Left renal pelvis (tissue), 4 donors: ENCODE measurements at regions not wholly inside any gene's neighbourhood (a gene's known extent, or its start where the extent isn't known, plus 50 kb on each side); places are given as distances from the start of the nearest gene placed in this dataset.

Experiments used
- DNase-seq, 4 donors: peaks; one replicate each; pipeline ENCODE4 v3.0.0-alpha.2; 2013; ENCODE audit warnings: low read depth in 4 of 4, low spot score in 3 of 4

DNA sequence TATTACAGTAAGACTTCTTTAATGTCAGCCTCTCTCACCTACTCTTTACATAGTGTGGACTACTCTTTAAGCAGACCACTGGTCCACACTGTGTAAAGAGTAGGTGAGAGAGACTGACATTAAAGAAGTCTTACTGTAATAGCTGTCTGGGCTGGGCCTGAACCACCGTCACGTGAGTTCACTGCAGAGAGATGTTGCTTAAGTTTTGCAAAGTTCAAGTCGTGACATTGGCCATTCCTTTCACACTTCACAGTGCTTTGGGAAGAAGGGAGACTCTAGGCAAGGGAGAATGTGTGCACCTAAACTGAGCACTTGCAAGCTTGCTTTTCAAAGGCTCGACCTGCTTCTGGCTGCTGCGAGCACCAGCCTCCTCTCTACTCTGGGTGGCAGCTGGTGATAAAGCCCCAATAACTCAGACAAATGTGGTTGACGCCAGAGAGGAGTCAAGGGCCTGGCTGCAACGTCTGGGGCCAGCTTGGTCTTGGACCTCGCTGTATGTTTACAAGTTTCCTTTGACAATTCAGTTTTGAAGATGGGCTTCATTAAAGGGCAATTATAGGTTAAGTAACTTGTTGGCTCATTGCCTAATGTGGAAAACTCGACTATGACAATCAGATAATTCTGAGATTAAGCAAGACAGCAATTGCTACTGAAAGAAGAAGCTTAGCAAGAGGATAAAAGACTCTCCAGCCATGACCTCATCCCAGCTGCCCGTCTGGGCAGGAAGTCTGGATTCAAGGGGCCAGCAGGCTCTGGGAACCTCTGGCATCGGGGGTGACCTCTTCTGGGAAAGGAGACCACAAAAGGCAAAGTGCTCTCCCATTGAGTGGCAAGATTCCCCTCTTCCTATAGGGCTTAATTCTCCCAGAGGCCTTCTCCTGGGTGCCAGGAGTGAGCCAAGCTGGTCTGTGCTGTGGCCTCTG, 242.1 kb upstream of the TLE3 start:
- DNase-seq = no peak

- DNase-seq = no peak
These were observed 239.8 kb upstream of the TLE3 start for GRCh38 chr15:70337277-70338186.

GRCh38 chr15:70336425-70337009, 238.8 kb upstream of the TLE3 start:
- no peak for DNase-seq

- no peak for DNase-seq
These were observed 236.6 kb upstream of the TLE3 start for GRCh38 chr15:70334286-70334685.

DNA sequence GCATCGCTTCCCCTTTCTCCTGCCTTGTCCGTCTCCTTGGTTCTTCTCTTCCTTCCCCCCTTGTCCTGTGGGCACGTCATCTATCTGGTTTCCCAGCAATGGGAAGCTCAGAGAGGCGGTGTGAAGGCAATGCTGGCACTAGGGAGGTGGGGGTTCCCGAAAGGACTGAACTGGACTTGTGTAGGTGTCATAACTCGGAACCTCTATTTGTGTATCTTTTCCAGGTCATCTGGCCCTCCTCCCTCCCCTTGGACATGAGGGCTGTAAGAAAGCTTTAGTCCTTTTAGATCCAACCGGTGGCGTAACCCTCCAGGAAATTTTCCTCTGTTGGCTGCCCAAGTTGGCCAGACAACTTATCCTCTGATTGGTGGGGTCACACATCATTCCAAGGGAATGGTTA, 231.5 kb upstream of the TLE3 start:
- DNase-seq = no peak

GRCh38 chr15:70328679-70329115, 231.0 kb upstream of the TLE3 start:
- DNase-seq = no peak

GRCh38 chr15:70327856-70328678, 230.3 kb upstream of the TLE3 start:
- no peak for DNase-seq

GRCh38 chr15:70327328-70327855, 229.7 kb upstream of the TLE3 start:
- DNase-seq = no peak

DNA sequence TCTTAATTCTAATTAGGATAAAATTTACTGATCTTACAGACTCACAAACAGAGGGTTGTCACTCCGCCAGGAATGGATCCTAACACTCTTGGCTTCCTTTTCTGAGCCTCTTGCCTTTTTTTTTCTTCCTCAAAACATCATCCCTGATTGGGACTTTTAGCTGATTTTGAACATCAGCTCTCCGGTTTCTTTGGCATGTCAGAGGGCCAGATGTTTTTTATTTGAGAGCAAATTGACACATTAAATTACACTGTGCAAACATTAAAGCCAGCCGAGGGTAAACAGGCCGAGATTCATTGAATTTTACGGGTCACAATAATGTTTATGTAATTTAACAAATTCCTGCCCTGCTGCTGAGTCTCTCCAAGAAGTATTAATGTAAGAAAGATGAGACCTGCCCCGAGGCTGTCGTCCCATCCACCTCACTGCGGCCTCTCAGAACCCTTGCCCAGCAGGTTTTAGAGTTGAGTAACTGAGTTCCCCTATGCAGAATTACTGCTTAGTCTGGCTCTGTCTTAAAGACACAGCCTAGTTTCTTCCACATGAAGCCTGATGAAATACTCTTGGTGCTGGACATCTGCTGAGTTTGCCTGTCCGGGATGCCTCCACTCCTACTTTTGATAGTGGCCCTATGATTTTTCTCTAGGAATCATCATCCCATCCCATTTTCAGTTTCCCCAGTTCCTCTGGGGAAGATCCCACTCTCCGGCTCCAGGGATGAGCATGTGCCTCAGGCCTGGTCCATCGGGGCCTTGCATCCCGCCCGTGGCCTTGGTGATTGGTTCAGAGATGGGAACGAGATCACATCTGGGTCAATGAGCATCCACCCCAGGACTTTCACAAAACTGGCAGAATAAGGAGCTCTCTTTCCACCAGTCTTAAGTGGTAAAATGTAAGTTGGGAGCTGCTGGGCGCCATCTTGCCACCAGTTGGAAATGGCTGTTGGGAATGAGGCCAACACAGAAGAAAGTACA, 226.6 kb upstream of the TLE3 start:
- no peak for DNase-seq

DNA sequence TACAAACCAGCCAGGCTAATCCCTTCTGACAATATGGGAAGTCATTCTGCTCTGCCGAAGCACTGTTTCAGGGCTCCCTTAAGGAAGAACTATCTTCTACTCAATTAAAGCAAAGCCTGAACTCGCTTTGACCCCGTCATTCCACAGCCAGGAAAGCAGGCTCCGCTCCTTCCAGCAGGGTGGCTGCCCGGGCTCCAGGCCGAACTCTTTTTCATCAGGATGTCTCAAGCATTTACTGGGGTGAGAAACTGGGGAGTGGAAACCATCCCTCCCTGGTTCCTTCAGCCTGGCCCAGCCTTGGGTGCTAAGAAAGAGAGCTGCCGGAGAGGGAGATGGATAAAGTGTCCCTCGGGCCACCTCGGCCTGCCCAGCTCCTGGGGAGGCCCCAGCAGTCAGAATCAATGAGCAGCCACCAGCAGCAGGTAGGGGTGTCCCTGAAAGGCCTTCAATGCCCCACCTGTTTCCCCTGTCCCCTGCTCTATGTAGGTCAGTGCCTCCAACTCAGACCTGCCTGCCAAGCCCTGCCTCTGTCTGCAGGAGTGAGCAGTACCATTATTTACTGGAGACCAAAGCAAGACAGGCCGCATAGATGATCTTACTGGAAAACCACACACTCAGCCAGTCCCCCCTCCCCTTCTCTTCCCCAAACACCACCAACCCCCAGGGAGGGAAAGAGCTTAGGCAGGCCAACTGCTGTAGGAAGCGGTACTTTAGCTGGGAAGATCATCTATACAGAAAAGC, 225.6 kb upstream of the TLE3 start:
- DNase-seq = no peak

- DNase-seq = no peak
These were observed 224.4 kb upstream of the TLE3 start for GRCh38 chr15:70322051-70322668.

- no peak for DNase-seq
These were observed 223.6 kb upstream of the TLE3 start for GRCh38 chr15:70321172-70321819.

GRCh38 chr15:70320482-70320881, 222.8 kb upstream of the TLE3 start:
- no peak for DNase-seq

DNA sequence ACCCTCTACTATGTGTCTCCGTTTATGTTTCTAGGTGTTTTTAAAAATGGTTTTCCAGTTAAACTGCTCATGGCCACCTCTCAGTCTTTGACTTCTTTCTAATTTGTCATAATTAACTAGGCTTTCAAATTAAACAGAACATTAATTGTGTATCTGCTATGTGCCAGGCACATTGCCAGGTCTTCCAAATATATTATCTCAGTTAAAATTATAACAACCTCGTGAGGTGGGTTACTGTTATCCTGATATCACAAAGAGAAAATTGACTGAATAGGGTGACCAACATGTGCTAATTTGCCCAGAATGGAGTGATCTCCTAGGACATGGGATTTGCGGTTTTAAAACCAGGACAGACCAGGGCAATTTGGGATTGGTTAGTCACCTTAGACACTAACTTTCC, 222.4 kb upstream of the TLE3 start:
- no peak for DNase-seq

DNA sequence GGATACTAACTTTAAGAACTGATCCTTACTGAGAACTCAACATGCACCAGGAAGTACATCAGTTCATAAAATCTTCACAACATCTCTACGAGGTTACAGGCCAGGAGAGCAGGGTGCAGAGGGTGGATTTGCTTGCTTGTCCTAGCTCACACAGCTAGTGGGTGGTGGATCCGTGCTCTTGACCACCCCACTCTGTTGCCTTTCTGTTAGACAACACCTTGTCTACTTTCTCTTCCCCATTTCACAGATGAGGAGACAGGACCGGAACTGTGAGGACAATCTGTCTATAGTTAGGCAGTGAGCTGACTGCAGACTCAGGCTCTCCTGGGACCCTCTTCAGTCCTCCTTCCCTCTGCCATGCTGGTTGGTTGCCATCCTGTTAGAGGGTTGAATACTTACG, 221.7 kb upstream of the TLE3 start:
- no peak for DNase-seq

DNA sequence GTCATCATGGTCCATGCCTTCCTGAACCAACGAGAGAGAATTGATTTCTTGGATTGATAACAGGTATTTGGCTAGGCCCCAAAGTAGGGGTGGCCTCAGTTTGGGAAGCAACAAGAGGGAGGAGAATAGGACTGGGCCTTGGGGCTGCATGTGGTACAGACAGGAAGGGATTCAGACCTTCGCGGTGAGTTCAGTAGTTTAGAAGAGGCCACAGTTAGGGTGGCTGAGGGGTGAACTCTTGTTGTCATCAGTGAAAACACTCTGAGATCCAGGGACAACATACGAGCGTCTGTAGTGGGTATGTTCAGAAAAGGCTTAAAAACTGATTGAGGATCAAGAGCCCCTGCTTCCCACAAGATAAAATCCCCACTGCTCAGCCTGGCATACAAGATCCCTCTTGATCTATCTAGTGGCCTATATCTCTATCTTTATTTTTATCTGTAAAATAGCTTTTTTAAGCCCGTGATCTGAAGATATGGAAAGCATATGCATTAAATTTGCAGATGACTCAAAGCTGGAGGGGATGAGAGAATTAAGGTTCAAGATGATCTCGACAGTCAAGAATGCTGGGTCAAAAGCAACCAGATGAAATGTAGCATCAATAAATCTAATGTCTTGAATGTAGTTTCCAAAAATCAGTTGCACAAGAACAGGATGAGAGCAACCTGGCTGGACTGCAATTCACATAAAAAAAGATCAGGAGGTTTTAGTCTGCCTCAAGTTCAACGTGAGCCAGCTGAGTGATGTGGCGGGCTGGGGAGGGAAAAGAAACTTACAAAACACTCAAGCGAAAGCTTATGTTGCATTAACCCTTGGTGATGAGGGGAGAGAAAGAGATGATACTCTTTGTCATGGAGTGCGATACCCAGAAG, 221.1 kb upstream of the TLE3 start:
- DNase-seq = no peak
